HG02588 (cell line): ENCODE measurements at regions not wholly inside any gene's neighbourhood (a gene's known extent, or its start where the extent isn't known, plus 50 kb on each side); places are given as distances from the start of the nearest gene placed in this dataset.
"Not testable (repeated sequence)": the region's sequence is repeated elsewhere in the genome, so short reads cannot be mapped to it uniquely, and the experiment has no call there.

Source experiments
- ATAC-seq: cut with Tn5 transposase; IDR thresholded peaks from one replicate; pipeline ENCODE4 v1.9.1; 2021; ENCODE audit warnings: mild to moderate bottlenecking, moderate library complexity; ENCODE audit not compliant: unreplicated experiment

- ATAC-seq, result not testable (repeated sequence)
These were observed 139.3 kb downstream of the ATXN7L3B start for GRCh38 chr12:74676955-74677354.

GRCh38 chr12:74685385-74685784, 147.8 kb downstream of the ATXN7L3B start:
- no peak for ATAC-seq

DNA sequence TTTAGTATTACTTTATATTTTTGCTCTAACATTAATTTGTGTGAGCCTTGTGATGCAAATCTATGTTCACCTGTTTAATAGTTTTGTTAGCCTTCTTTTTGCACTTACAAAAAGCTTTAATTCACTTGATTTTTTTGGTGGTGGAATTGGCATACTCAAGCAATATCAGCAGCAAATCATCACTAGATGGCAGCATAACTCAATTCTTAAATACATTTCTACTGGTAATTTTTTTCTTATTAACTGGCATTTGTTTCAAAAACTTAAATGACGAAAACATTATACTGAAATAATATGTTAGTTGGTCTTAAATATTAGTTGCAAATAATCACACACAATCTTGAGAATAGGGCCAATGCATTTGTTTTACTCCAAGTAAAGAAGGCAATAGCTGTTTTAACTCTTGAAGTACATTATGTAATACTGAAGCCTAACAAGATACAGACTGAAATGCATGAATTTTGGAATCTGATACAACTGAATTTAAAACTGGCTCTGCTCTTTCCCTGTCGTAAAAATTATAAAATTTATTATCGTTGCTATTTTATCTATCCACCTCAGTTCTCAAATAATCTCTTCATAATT, 151.5 kb downstream of the ATXN7L3B start:
- no peak for ATAC-seq

DNA sequence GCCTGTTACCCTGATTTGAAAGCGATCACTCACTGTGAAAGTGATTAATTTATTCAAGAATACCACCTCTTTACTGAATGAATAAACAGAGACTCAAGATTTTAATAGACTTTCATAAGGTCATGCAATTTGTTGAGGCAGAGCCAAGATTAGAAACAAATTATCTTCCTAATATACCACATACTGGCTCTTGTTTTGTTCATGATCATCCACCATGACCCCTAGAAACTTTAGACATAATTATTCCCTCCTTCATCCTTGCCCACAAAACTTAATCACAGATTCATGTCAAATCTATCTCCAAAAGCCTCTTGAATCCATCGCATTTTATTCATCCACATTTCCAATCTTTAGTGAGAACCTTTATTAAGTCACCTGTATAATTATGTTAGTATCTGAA, 152.3 kb downstream of the ATXN7L3B start:
- ATAC-seq, result no peak

DNA sequence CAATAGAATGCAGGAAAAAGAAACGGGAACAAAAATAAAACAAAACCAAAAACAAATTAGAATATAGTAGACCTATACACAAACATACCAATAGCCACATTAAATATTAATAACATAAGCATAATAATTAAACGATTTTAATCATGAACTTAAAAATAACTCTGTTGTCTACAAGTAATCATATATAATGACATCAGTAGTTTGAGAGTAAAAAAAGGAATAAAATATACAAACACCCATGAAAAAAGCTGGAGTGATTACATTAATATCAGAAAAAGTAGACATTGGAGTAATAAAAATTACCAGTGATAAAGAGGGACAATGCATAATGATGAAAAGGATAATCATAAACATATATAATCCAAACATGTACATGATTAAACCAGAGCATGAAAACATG, 181.8 kb downstream of the ATXN7L3B start:
- no peak for ATAC-seq

- no peak for ATAC-seq
These were observed 185.1 kb downstream of the ATXN7L3B start for GRCh38 chr12:74722709-74723108.

DNA sequence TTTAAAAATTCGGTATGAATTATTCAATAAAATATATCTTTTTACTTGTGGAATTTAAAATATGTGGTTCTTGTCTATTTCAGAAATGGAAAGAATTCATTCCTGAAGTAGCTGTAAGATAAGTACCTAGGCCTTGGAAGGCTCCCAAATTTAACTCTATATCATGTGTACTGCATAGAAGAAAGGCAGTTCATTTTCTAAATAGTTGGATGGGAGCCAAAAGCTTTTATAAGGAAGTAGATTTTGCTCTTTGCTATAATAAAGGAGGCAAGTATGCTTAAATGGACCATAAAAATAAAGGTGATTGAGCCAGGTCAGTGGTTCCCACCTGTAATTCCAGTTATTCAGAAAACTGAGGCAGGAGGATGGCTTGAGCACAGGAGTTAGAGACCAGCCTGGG, 187.5 kb downstream of the ATXN7L3B start:
- ATAC-seq, result no peak

DNA sequence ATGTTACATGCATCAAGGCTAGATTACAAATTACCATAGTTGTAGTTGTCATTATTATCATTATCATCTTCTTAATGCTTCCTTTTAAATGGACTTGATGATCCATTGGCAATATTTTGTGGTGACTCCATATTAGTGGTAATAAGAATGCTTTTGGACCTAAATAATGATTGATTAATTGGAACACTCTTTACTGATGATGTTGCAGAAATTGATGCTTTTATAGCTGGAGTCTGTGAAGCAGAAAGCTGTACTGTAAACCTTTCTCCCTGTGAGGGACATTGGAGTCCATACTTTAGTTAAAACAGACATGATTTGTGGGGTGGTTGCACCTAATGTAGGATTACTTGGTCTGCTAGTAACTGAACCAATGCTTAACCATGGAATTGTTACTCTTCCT, 190.4 kb downstream of the ATXN7L3B start:
- ATAC-seq, result no peak

DNA sequence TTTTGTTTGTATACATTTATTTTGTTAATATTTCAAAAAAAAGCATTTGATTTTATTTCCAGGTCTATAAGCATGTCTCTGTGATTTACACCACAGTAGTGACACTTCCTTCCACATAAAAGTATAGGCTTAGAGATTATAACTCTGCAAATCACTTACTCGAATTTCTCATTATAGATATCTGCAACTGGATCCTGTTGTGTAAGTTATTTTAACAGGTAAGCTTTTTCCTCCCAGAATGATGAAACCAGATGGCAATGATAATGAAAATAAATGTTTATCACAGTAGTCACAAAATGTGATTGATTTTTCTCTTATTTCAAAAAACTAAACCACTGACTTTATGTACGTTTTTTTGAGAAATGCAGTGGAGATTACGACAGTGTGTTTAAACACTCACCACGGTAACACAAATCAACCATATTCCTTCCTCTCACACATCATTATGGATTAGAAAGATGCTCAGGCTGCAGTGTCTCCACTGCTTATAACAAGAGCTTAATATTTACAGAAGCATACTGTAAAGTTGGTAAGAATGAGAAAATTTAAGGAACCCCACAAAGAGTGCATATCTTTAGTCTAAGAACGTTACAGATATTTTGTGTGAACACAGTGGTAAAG, 194.6 kb downstream of the ATXN7L3B start:
- ATAC-seq, result no peak

DNA sequence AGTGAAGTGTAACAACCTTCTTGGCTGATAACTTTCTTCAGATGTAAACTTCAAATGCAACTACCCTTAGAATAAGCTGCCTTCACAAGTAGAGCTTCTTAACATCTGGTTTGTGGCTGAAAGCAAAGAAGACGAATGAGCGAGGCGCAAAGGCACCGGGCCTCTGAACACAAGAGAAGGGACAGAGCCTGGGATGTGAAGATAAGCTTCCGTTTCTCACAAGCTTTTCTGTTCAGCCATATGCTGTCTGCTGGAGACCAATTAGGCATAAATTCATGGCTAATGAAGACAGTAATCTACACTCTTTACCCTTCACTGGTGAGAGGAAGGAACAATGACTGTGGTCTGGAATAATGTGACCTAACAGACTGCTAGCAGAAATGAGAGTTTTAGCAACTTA, 195.2 kb downstream of the ATXN7L3B start:
- no peak for ATAC-seq

DNA sequence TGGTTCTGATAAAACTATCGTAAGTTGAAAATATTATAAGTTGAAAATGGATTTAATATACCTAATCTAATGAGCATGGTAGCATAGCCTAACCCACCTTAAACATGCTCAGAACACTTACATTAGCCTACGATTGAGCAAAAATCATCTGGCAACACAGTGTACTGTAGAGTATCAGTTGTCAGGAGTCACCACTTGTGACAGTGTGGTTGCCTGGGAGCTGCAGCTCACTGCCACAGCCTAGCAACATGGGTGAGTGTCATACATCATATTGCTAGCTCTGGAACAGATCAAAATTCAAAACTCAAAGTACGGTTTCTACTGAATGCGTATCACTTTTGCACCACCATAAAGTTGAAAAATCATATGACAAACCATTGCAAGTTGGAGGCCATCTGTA, 203.5 kb downstream of the ATXN7L3B start:
- no peak for ATAC-seq

DNA sequence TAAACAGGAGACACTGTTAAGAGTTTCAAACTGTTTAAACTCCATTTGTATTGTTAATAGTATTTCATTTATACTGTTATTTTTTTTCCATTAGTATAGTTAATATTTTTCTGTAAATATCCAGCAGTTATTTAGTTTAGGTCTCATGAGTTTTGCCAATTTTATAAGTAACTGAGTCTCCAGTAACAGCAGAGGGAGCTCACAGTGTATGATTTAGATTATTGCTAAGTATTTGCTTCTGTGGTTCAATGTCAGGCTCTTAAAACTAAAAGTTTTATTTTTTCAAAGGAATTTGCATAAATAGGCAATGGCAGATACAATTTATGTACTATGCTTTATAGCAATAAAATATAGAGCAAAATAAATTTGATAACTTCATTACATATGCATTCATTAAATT, 209.7 kb downstream of the ATXN7L3B start:
- ATAC-seq, result no peak

DNA sequence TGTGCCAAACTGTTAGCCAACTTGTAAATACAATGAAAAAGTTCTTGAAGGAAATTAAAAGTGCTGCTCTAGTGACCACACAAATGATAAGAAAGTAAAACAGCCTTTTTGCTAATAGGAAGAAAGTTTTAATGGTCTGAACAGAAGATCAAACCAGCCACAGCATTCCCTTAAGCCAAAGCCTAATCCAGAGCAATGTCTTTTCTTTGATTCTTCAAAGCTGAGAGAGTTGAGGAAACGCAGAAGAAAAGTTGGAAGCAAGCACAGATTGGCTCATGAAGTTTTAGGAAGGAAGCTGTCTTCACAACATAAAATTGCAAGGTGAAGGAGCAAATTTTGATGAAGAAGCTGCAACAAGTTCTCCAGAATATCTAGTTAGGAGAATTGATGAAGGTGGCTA, 213.8 kb downstream of the ATXN7L3B start:
- ATAC-seq, result no peak

DNA sequence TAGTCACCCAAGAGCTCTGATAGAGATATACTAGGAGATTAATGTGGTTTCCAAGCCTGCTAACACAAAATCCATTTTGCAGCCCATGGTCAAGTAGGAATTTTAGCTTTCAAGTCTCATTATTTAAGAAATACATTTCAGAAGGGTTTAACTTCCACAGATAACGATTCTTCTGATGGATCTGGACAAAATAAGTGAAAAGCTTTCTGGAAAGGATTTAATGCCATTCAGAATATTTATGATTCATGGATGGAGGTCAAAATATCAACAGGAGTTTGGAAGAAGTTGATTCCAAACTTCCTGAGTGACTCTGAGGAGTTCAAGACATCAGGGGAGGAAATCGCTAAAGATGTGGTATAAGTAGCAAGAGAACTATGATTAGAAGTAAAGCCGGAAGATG, 214.6 kb downstream of the ATXN7L3B start:
- ATAC-seq, result no peak

DNA sequence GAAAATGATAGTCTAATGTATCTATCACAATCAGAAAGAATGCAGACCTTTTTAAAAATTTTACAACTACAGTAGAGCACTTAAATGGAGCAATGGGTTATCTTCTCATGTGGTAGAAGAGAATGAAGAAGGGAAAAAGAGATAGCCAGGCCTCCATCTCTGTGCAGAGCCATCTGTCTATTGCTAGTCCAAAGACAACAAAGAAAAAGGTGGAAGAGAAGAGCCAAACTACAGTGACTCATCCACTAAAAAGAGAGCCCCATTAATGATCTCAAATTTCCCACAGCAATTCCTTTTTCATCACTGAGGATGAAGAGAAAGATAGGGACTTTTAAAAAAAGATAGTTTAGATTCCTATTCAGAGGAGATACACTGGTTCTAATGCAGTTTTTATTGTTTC, 232.9 kb downstream of the ATXN7L3B start:
- ATAC-seq, result no peak

- no peak for ATAC-seq
These were observed 237.6 kb downstream of the ATXN7L3B start for GRCh38 chr12:74775276-74775675.

DNA sequence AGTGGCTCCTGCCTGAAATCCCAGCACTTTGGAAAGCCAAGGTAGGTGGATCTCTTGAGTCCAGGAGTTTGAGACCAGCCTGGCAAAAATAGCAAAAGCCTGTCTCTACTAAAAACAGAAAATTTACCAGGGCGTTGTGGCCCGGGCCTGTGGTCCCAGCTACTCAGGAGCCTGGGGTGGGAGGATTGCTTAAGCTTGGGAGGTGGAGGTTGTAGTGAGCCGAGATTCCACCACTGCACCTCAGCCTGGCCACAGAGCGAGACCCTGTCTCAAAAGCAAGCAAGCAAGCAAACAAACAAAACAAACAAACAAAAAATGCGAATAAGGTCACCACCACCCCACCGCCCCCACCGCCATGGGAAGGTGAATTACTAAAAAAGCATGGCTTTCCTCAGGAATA, 238.7 kb downstream of the ATXN7L3B start:
- no peak for ATAC-seq

- no peak for ATAC-seq
These were observed 242.7 kb downstream of the ATXN7L3B start for GRCh38 chr12:74780182-74780849.

GRCh38 chr12:74780850-74781241, 243.2 kb downstream of the ATXN7L3B start:
- not testable (repeated sequence) for ATAC-seq

DNA sequence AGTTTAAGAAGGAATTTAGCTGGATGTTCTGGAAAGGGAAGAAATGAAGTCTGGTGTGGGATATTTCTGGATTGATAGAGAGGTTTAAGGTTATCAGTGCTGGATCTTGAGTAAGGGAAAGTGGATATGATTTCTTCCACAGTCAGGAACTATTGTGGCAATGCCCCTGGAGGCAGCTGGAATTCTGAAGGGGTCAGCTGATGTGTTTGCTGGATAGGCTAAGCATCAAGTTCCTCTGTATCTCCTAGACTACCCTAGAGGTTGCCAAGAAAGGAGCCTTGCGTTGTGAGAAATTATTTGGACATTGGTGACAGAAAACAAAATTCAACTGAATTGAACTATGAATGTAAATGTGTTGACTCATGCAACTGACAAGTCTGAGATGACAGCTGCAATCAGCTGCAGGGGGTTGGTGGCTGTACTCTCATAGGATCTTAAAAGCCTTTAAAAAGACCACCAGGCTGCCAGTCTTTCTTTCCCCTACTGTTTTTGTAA, 244.4 kb downstream of the ATXN7L3B start:
- ATAC-seq, result no peak

GRCh38 chr12:74790931-74791330, 253.3 kb downstream of the ATXN7L3B start:
- no peak for ATAC-seq

DNA sequence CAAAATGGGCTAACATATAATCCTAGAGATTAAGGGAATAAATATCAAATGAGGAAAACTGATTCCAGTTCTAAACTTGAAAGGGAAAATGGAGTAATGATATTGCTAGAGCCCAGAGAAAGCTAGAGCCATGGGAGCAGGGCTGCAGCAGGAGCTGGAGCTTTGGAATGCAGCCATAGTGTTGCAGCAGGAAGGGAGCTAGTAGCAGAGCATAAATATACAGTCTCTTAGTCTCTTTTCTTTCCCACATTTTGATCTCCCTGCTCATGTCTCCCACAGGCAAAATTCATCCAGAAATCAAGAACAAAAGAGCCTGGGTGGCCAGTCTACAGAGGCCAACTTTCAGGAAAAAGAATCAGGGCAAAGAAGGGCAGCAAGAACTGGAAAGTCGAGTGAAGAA, 253.7 kb downstream of the ATXN7L3B start:
- no peak for ATAC-seq
